ENCODE measurements at regions not wholly inside any gene's neighbourhood (a gene's known extent, or its start where the extent isn't known, plus 50 kb on each side); places are given as distances from the start of the nearest gene placed in this dataset.

DNA sequence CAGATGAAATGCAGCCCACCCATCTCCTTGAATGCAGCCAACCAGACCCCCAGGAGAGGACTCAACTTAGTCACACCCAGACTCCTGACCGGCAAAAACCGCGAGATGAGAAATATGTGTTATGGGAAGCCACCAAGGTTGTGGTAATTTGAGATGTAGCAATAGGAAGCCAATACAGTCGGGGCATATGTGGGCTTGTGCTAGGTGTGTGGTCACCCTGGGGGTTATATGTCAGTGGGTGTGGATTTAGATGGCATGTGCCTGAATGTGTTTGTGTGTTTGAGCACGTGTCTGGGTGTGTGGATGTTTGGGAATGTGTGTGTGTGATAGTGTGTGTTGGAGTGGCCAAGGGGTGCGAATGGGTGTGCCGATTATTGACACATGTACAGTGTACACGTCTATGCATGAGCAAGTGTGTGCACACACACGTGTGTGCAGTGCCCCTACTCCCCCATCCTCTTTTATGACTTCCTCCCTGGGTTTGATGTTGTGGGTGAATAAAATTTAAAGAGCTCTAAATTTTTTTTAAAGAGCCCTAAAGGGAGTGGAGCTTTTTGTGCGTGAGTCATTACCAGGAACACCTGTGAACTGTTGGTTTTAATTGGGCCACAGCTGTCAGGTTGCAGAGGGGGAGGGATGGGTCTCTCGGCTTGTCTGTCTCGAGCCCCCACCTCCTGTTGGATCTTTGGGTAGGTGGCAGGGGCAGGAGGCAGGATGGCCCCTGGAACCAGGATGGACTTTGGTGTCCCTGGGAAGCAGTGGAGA is 86.8 kb downstream of the LHX2 start:
- BruUV-seq (replicated peaks): no TSS peak
- no peaks in the 10 kb centered on the region for H3K36me3 ChIP-seq (ENCODE audit: low read depth, low read length)
- intact Hi-C loops (cut with micrococcal nuclease): no loop called here
- H3K27me3 ChIP-seq (ENCODE audit: low read length): no peaks in the 10 kb centered on the region
- DNase-seq (peak; percentile 22), ATAC-seq (0 out of 2 replicates have a peak, but pooled peaks have one; percentile 13)
- no peaks in the 10 kb centered on the region for H3K79me2 ChIP-seq (ENCODE audit: low read length)
- H3K4me3 ChIP-seq (ENCODE audit: low read length): no peak overlapping the region
- H3K9me3 ChIP-seq (ENCODE audit: low read length): no peaks in the 10 kb centered on the region
- no peaks in the 10 kb centered on the region for H3F3A ChIP-seq (ENCODE audit: low read length, unreplicated experiment)
- TF ChIP-seq EZH2 (IDR thresholded peaks at IDR 0.05; ENCODE audit: low read length, unreplicated experiment) (no peak), CTCF (conservative IDR thresholded peaks at IDR 0.05; ENCODE audit: low read depth, low read length) (no peak), EZH2phosphoT487 (IDR thresholded peaks at IDR 0.05; ENCODE audit: borderline replicate concordance, low read length) (no peak)
- peaks cover 25% of the 10 kb centered on the region for H3K4me1 ChIP-seq (ENCODE audit: insufficient read depth, low read length)
- ChIA-PET CTCF (no interaction called here), POLR2A (ENCODE audit: unreplicated experiment) (no interaction called here)
- no peak overlapping the region for H2AFZ ChIP-seq (ENCODE audit: low read length)
- no peak overlapping the region for H3K9ac ChIP-seq (ENCODE audit: low read length)
- H3K4me2 ChIP-seq (ENCODE audit: low read length): no peak overlapping the region
- no peaks in the 10 kb centered on the region for H3K9me2 ChIP-seq (replicated peaks; ENCODE audit: low read length)
- no peaks in the 10 kb centered on the region for H4K20me1 ChIP-seq (ENCODE audit: low read length)
- H3K27ac ChIP-seq (ENCODE audit: low read length): no peak overlapping the region

GRCh38 chr9:124099860-124100259 is 88.3 kb downstream of the LHX2 start:
- H4K20me1 ChIP-seq (ENCODE audit: low read length): no peaks in the 10 kb centered on the region
- no peak overlapping the region for H3K4me3 ChIP-seq (ENCODE audit: low read length)
- H3K27me3 ChIP-seq (ENCODE audit: low read length): no peaks in the 10 kb centered on the region
- DNase-seq (no peak), ATAC-seq (no peak)
- no peaks in the 10 kb centered on the region for H3F3A ChIP-seq (ENCODE audit: low read length, unreplicated experiment)
- no peak overlapping the region for H3K4me2 ChIP-seq (ENCODE audit: low read length)
- no peak overlapping the region for H2AFZ ChIP-seq (ENCODE audit: low read length)
- intact Hi-C loops (cut with micrococcal nuclease): no loop called here
- H3K9me2 ChIP-seq (replicated peaks; ENCODE audit: low read length): no peaks in the 10 kb centered on the region
- no peak overlapping the region for H3K9ac ChIP-seq (ENCODE audit: low read length)
- no peak overlapping the region for H3K27ac ChIP-seq (ENCODE audit: low read length)
- no peaks in the 10 kb centered on the region for H3K79me2 ChIP-seq (ENCODE audit: low read length)
- no TSS peak for BruUV-seq (replicated peaks)
- no peak for TF ChIP-seq EZH2phosphoT487 (IDR thresholded peaks at IDR 0.05; ENCODE audit: borderline replicate concordance, low read length)
- no peak for TF ChIP-seq CTCF (conservative IDR thresholded peaks at IDR 0.05; ENCODE audit: low read depth, low read length)
- TF ChIP-seq EZH2 (IDR thresholded peaks at IDR 0.05; ENCODE audit: low read length, unreplicated experiment): no peak
- CTCF ChIA-PET: no interaction called here
- POLR2A ChIA-PET (ENCODE audit: unreplicated experiment): no interaction called here
- peaks cover 32% of the 10 kb centered on the region for H3K4me1 ChIP-seq (ENCODE audit: insufficient read depth, low read length)
- H3K9me3 ChIP-seq (ENCODE audit: low read length): no peaks in the 10 kb centered on the region
- H3K36me3 ChIP-seq (ENCODE audit: low read depth, low read length): no peaks in the 10 kb centered on the region

DNA sequence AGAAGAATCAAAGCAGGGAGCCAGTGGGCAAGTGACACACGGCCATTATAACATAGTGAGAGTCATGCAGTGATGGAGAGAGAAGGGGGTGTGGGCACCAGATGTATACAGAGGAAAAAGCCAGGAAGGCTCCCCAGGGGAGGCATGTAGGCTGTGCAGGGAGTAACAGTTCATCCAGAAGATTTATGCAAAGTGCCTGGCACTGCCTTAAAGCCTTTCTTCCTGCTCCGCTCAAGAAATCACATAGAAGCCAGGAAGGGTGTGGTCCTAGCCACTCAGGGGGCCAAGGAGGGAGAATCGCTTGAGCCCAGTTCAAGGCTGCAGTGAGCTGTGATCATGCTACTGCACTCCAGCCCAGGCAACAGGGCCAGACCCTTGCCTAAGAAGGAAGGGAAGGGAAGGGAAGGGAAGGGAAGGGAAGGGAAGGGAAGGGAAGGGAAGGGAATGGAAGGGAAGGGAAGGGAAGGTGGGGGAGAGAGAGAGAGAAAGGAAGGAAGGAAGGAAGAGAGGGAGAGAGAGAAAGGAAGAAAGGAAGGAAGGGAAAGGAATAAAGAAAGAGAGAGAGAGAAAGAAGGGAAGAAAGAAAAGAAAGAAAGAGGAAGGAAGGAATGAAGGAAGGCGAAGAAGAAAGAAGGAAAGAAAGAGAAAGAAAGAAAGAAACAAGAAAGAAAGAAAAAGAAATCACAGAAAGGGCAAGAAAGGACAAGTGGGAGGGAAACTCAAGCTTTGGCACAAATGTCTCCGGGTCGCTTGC is 89.8 kb downstream of the LHX2 start:
- Histone ChIP-seq H3F3A (ENCODE audit: low read length, unreplicated experiment) (no peaks in the 10 kb centered on the region), H3K4me2 (ENCODE audit: low read length) (no peak overlapping the region), H3K4me3 (ENCODE audit: low read length) (no peak overlapping the region), H3K9me2 (replicated peaks; ENCODE audit: low read length) (no peaks in the 10 kb centered on the region), H3K9me3 (ENCODE audit: low read length) (no peaks in the 10 kb centered on the region), H3K4me1 (ENCODE audit: insufficient read depth, low read length) (peaks cover 32% of the 10 kb centered on the region), H4K20me1 (ENCODE audit: low read length) (no peaks in the 10 kb centered on the region), H3K79me2 (ENCODE audit: low read length) (no peaks in the 10 kb centered on the region), H3K9ac (ENCODE audit: low read length) (no peak overlapping the region), H3K27ac (ENCODE audit: low read length) (no peak overlapping the region), H3K27me3 (ENCODE audit: low read length) (no peaks in the 10 kb centered on the region), H3K36me3 (ENCODE audit: low read depth, low read length) (no peaks in the 10 kb centered on the region), H2AFZ (ENCODE audit: low read length) (no peak overlapping the region)
- ChIA-PET CTCF (no interaction called here), POLR2A (ENCODE audit: unreplicated experiment) (no interaction called here)
- intact Hi-C loops (cut with micrococcal nuclease): no loop called here
- no peak for ATAC-seq
- no TSS peak for BruUV-seq (replicated peaks)
- no peak for TF ChIP-seq CTCF (conservative IDR thresholded peaks at IDR 0.05; ENCODE audit: low read depth, low read length)
- TF ChIP-seq EZH2phosphoT487 (IDR thresholded peaks at IDR 0.05; ENCODE audit: borderline replicate concordance, low read length): no peak
- DNase-seq: no peak
